Colonic mucosa (tissue), 4 donors: ENCODE measurements at regions not wholly inside any gene's neighbourhood (a gene's known extent, or its start where the extent isn't known, plus 50 kb on each side); places are given as distances from the start of the nearest gene placed in this dataset.

Experiments used
- DNase-seq: peaks from one replicate; pipeline ENCODE4 v3.0.0-alpha.2; 2020
- H3K27ac ChIP-seq: fragments of 200-600 bp; one replicate; pipeline ENCODE4 v1.8.0; 2021
- H3K27me3 ChIP-seq: fragments of 200-600 bp; one replicate; pipeline ENCODE4 v1.8.0; 2021
- H3K36me3 ChIP-seq: fragments of 200-600 bp; one replicate; pipeline ENCODE4 v1.8.0; 2021
- H3K4me1 ChIP-seq: fragments of 200-600 bp; one replicate; pipeline ENCODE4 v1.8.0; 2021; ENCODE audit warnings: mild to moderate bottlenecking
- H3K4me3 ChIP-seq: fragments of 200-600 bp; one replicate; pipeline ENCODE4 v1.8.0; 2021
- H3K9ac ChIP-seq, 2 donors: one replicate each; pipeline ENCODE4 v1.7.0; 2013; ENCODE audit warnings: control low read depth in 2 of 2, low read depth in 2 of 2, low read length in 2 of 2
- H3K9me3 ChIP-seq: fragments of 200-600 bp; one replicate; pipeline ENCODE4 v1.8.0; 2021
- CTCF ChIP-seq: fragments of 200-600 bp; IDR thresholded peaks from one replicate; pipeline ENCODE4 v1.8.0; 2022; ENCODE audit warnings: antibody characterized with exemption, mild to moderate bottlenecking
- intact Hi-C: fragments of 100-400 bp; cut with DNase I; formaldehyde crosslinking; loops from one replicate; pipeline ENCODE4 v1.14.1; 2022
- donor health status: healthy.
- donor health status: DM: no; HTN: no; CAD: no.
- donor health status: DM: no; HTN: no; CAD: no.

- H3K27ac ChIP-seq = no peak overlapping the region
- H3K27me3 ChIP-seq = no peaks in the 10 kb centered on the region
- TF ChIP-seq CTCF = no peak
- H3K9ac ChIP-seq = no peak overlapping the region
- intact Hi-C loops = no loop called here
- H3K4me1 ChIP-seq = no peaks in the 10 kb centered on the region
- H3K36me3 ChIP-seq = no peaks in the 10 kb centered on the region
- no peaks in the 10 kb centered on the region for H3K9me3 ChIP-seq
- no peak for DNase-seq
- no peak overlapping the region for H3K4me3 ChIP-seq
Measured at GRCh38 chr9:84206801-84207370, 133.7 kb downstream of the SLC28A3 start.

GRCh38 chr9:84207491-84207951, 133.0 kb downstream of the SLC28A3 start:
- no peak for TF ChIP-seq CTCF
- intact Hi-C loops = no loop called here
- Histone ChIP-seq H3K9me3 (no peaks in the 10 kb centered on the region), H3K4me3 (no peak overlapping the region), H3K9ac (no peak overlapping the region), H3K36me3 (no peaks in the 10 kb centered on the region), H3K27me3 (no peaks in the 10 kb centered on the region), H3K4me1 (no peaks in the 10 kb centered on the region), H3K27ac (no peak overlapping the region)
- no peak for DNase-seq

- no peak for DNase-seq
- Histone ChIP-seq H3K4me1 (no peaks in the 10 kb centered on the region), H3K4me3 (no peak overlapping the region), H3K9ac (no peak overlapping the region), H3K27me3 (no peaks in the 10 kb centered on the region), H3K36me3 (no peaks in the 10 kb centered on the region), H3K9me3 (no peaks in the 10 kb centered on the region), H3K27ac (no peak overlapping the region)
- TF ChIP-seq CTCF = no peak
- intact Hi-C loops = no loop called here
Measured at GRCh38 chr9:84212246-84212645, 128.3 kb downstream of the SLC28A3 start.

GRCh38 chr9:84212982-84213381, 127.6 kb downstream of the SLC28A3 start:
- Histone ChIP-seq H3K4me1 (no peaks in the 10 kb centered on the region), H3K27ac (no peak overlapping the region), H3K9me3 (no peaks in the 10 kb centered on the region), H3K36me3 (no peaks in the 10 kb centered on the region), H3K4me3 (no peak overlapping the region), H3K27me3 (no peaks in the 10 kb centered on the region), H3K9ac (no peak overlapping the region)
- DNase-seq = no peak
- no peak for TF ChIP-seq CTCF
- intact Hi-C loops = no loop called here

- no peaks in the 10 kb centered on the region for H3K27me3 ChIP-seq
- H3K9me3 ChIP-seq = no peaks in the 10 kb centered on the region
- H3K27ac ChIP-seq = no peak overlapping the region
- H3K4me3 ChIP-seq = no peak overlapping the region
- no peaks in the 10 kb centered on the region for H3K4me1 ChIP-seq
- no peak for DNase-seq
- H3K36me3 ChIP-seq = no peaks in the 10 kb centered on the region
- intact Hi-C loops = no loop called here
- no peak overlapping the region for H3K9ac ChIP-seq
- TF ChIP-seq CTCF = no peak
Measured at GRCh38 chr9:84216151-84216550, 124.4 kb downstream of the SLC28A3 start.
